Ovary (tissue), 7 donors: ENCODE measurements at regions not wholly inside any gene's neighbourhood (a gene's known extent, or its start where the extent isn't known, plus 50 kb on each side); places are given as distances from the start of the nearest gene placed in this dataset.

ENCODE experiments used
- DNase-seq, 5 donors: peaks; one replicate each; pipeline ENCODE4 v3.0.0-alpha.2; 2019 to 2020
- H3K27ac ChIP-seq, 2 donors: fragments of 200-600 bp; one replicate each; pipeline versions ENCODE4 v1.5.1 to v1.8.0; 2019 to 2022
- H3K27me3 ChIP-seq: fragments of 200-600 bp; one replicate; pipeline ENCODE4 v1.8.0; 2022
- H3K36me3 ChIP-seq: fragments of 200-600 bp; sonication (generic); one replicate; pipeline ENCODE4 v1.5.1; 2019
- H3K4me1 ChIP-seq: one replicate; pipeline ENCODE4 v1.8.1; 2013; ENCODE audit warnings: mild to moderate bottlenecking, moderate library complexity; ENCODE audit not compliant: insufficient read depth
- H3K4me3 ChIP-seq: fragments of 200-600 bp; sonication (generic); one replicate; pipeline ENCODE4 v1.5.1; 2017
- H3K9me3 ChIP-seq, 2 donors: fragments of 200-600 bp in 1 of 2; sonication (generic) in 1 of 2; one replicate each; pipeline versions ENCODE4 v1.5.1 to v1.8.1; 2013 to 2019; ENCODE audit warnings: mild to moderate bottlenecking in 1 of 2, moderate library complexity in 1 of 2
- EP300 ChIP-seq: sonication (generic); formaldehyde crosslinking; IDR thresholded peaks from one replicate; pipeline ENCODE4 v1.6.1; 2017; ENCODE audit warnings: antibody characterized with exemption
- POLR2A ChIP-seq: fragments of 450-650 bp; IDR thresholded peaks from one replicate; pipeline ENCODE4 v1.6.1; 2017; ENCODE audit warnings: antibody characterized with exemption, mild to moderate bottlenecking, moderate library complexity
- WGBS, 3 donors: extraction: QIAGEN DNeasy Blood & Tissue Kit in 1 of 3; methylation state at CpG; one replicate each; pipeline versions ENCODE4 v1.1.5 to v1.1.7; 2013 to 2017; 5-methylcytosine and 5-hydroxymethylcytosine counted together
- intact Hi-C, 4 donors: fragments of 100-400 bp; cut with DNase I; formaldehyde crosslinking; loops; one replicate each; pipeline versions ENCODE4 v1.11.0 to v1.15.1; 2022 to 2023
- TF ChIP-seq, protein P1 (sequence below), 3 donors: fragments of 450-650 bp in 2 of 3; fragments of 200-600 bp in 1 of 3; IDR thresholded peaks; one replicate each; pipeline versions ENCODE4 v1.5.1 to v1.8.0; 2016 to 2022; ENCODE audit warnings: antibody characterized with exemption in 3 of 3, mild to moderate bottlenecking in 1 of 3
- donor health status: DM: no; HTN: no; CAD: no; lungs with moderate emphysema.
- donor health status: DM: no; HTN: no; CAD: no.
- donor health status: Bipolar disorder and iron deficiency.
- donor health status: DM: no; HTN: no; CAD: no.
- donor health status: DM: yes; HTN: yes; CAD: no.

GRCh38 chr13:111857336-111857735, 209.6 kb upstream of the SOX1 start:
- Histone ChIP-seq H3K27ac (no peak overlapping the region), H3K4me3 (no peak overlapping the region), H3K4me1 (no peaks in the 10 kb centered on the region), H3K36me3 (no peaks in the 10 kb centered on the region), H3K9me3 (no peaks in the 10 kb centered on the region), H3K27me3 (no peaks in the 10 kb centered on the region)
- TF ChIP-seq, protein P1, sequence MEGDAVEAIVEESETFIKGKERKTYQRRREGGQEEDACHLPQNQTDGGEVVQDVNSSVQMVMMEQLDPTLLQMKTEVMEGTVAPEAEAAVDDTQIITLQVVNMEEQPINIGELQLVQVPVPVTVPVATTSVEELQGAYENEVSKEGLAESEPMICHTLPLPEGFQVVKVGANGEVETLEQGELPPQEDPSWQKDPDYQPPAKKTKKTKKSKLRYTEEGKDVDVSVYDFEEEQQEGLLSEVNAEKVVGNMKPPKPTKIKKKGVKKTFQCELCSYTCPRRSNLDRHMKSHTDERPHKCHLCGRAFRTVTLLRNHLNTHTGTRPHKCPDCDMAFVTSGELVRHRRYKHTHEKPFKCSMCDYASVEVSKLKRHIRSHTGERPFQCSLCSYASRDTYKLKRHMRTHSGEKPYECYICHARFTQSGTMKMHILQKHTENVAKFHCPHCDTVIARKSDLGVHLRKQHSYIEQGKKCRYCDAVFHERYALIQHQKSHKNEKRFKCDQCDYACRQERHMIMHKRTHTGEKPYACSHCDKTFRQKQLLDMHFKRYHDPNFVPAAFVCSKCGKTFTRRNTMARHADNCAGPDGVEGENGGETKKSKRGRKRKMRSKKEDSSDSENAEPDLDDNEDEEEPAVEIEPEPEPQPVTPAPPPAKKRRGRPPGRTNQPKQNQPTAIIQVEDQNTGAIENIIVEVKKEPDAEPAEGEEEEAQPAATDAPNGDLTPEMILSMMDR (IDR thresholded peaks at IDR 0.05) = no peak
- TF ChIP-seq POLR2A (no peak), EP300 (no peak)
- DNase-seq = no peak
- intact Hi-C loops = no loop called here
- 77 to 79% (median 77%) methylated on average over 18 of the region's 18 CpGs for WGBS, 3 donors

DNA sequence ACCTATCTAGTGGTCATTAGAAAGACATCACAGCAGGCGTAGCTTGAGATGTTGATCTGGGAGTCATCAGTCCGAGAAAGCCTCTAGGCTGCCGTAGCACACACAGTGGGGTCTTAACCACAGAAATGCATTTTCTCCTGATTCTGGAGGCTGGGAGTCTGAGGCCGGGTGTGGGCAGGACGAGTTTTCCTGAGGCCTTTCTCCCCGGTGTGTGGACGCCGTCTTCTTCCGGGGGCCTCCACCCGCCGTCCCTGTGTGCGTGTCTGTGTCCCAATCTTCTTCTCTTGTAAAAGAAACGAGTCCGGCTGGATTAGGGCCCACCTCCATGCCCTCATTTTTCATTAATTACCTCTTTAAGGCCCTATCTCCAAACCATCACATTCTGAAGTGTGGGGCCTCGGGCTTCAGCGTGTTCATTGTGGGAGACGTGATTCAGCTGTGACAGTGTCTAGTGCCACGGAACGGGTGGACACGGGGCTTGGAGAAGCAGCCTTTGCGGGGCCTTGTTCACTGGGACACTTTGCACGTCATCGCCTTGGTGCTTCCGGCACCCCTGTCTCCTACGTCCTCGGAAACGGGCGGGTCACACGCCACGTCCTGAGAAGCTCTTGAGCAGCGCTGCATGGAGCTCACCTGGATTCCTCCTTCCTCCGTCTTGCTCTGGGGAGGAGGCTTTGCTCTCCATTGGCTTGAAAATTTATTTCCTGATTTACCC, 208.9 kb upstream of the SOX1 start:
- intact Hi-C loops = no loop called here
- Histone ChIP-seq H3K27me3 (no peaks in the 10 kb centered on the region), H3K36me3 (no peaks in the 10 kb centered on the region), H3K4me3 (no peak overlapping the region), H3K4me1 (no peaks in the 10 kb centered on the region), H3K9me3 (no peaks in the 10 kb centered on the region), H3K27ac (no peak overlapping the region)
- DNase-seq = no peak
- 83 to 86% (median 84%) methylated on average over 32 of the region's 32 CpGs for WGBS, 3 donors
- TF ChIP-seq EP300 = no peak
- TF ChIP-seq, protein P1 (IDR thresholded peaks at IDR 0.05) = no peak
- TF ChIP-seq POLR2A = no peak

DNA sequence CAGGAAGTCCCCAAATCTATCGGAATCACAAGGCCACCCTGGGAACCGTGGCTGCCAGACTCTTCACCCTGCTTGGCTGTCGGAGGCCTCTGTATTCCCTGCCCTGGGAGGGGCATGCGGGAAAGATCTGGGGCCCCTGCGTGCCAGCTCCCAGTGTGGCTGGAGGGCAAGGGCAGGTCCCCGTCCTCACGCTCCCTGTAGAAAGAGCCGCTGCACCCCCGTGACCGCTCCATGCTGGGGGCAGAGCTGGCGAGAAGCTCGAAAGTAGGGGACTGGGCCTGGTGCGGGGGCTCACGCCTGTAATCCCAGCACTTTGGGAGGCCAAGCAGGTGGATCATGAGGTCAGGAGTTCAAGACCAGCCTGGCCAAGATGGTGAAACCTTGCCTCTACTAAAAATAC, 208.4 kb upstream of the SOX1 start:
- DNase-seq = no peak
- H3K36me3 ChIP-seq = no peaks in the 10 kb centered on the region
- H3K9me3 ChIP-seq = no peaks in the 10 kb centered on the region
- whole genome bisulfite sequencing, 3 donors = 85 to 94% (median 87%) methylated on average over 14 of the region's 14 CpGs
- intact Hi-C loops = no loop called here
- no peak overlapping the region for H3K4me3 ChIP-seq
- TF ChIP-seq EP300 (no peak), POLR2A (no peak)
- TF ChIP-seq, protein P1 (IDR thresholded peaks at IDR 0.05) = no peak
- no peaks in the 10 kb centered on the region for H3K27me3 ChIP-seq
- no peaks in the 10 kb centered on the region for H3K4me1 ChIP-seq
- H3K27ac ChIP-seq = no peak overlapping the region

GRCh38 chr13:111859354-111860230, 207.4 kb upstream of the SOX1 start:
- Histone ChIP-seq H3K27ac (no peak overlapping the region), H3K27me3 (no peaks in the 10 kb centered on the region), H3K36me3 (no peaks in the 10 kb centered on the region), H3K4me1 (no peaks in the 10 kb centered on the region), H3K9me3 (no peaks in the 10 kb centered on the region), H3K4me3 (no peak overlapping the region)
- intact Hi-C loops = no loop called here
- no peak for DNase-seq
- TF ChIP-seq EP300 (no peak), POLR2A (no peak)
- TF ChIP-seq, protein P1 (IDR thresholded peaks at IDR 0.05) = no peak
- WGBS, 3 donors = 58 to 76% (median 60%) methylated on average over 18 of the region's 18 CpGs
